Endodermal cell (in vitro differentiated cells): ENCODE measurements at regions not wholly inside any gene's neighbourhood (a gene's known extent, or its start where the extent isn't known, plus 50 kb on each side); places are given as distances from the start of the nearest gene placed in this dataset.

Experiments used
- DNase-seq: peaks from one replicate; pipeline ENCODE4 v3.0.0-alpha.2; 2017
- H3K27ac ChIP-seq: 2 replicates; pipeline ENCODE4 v1.5.1; 2013; ENCODE audit warnings: mild to moderate bottlenecking, low read depth, low read length, moderate library complexity
- H3K27me3 ChIP-seq: 2 replicates; pipeline ENCODE4 v1.6.1; 2013; ENCODE audit warnings: mild to moderate bottlenecking, low read length, moderate library complexity; ENCODE audit not compliant: insufficient read depth, control insufficient read depth, poor library complexity, severe bottlenecking
- H3K36me3 ChIP-seq: 2 replicates; pipeline ENCODE4 v1.7.0; 2013; ENCODE audit warnings: mild to moderate bottlenecking, low read length, moderate library complexity; ENCODE audit not compliant: control insufficient read depth, insufficient read depth
- H3K4me1 ChIP-seq: one replicate; pipeline ENCODE4 v1.7.0; 2013; ENCODE audit warnings: low read length; ENCODE audit not compliant: control insufficient read depth, insufficient read depth
- H3K4me3 ChIP-seq: 2 replicates; pipeline ENCODE4 v1.5.1; 2013; ENCODE audit warnings: mild to moderate bottlenecking, low read length, moderate library complexity
- H3K9ac ChIP-seq: 2 replicates; pipeline ENCODE4 v1.6.1; 2013; ENCODE audit warnings: mild to moderate bottlenecking, low read length, moderate library complexity; ENCODE audit not compliant: poor library complexity, severe bottlenecking; ENCODE audit errors: extremely low read depth
- H3K9me3 ChIP-seq: 2 replicates; pipeline ENCODE4 v1.6.1; 2013; ENCODE audit warnings: mild to moderate bottlenecking, low read length, moderate library complexity; ENCODE audit not compliant: control insufficient read depth
- H3K27ac Mint-ChIP-seq: 2 replicates; pipeline ENCODE4 v1.8.0; 2020; ENCODE audit warnings: mixed read lengths
- H3K27me3 Mint-ChIP-seq: 2 replicates; pipeline ENCODE4 v1.8.0; 2021; ENCODE audit warnings: mild to moderate bottlenecking, mixed read lengths; ENCODE audit not compliant: insufficient read depth
- H3K36me3 Mint-ChIP-seq: 2 replicates; pipeline ENCODE4 v1.8.0; 2020; ENCODE audit warnings: low read depth, mixed read lengths
- H3K4me1 Mint-ChIP-seq: 2 replicates; pipeline ENCODE4 v1.8.0; 2020; ENCODE audit warnings: mixed read lengths
- H3K4me3 Mint-ChIP-seq: 2 replicates; pipeline ENCODE4 v1.8.0; 2020; ENCODE audit warnings: mild to moderate bottlenecking, moderate library complexity, mixed read lengths
- H3K9me3 Mint-ChIP-seq: 2 replicates; pipeline ENCODE4 v1.8.0; 2020; ENCODE audit warnings: mild to moderate bottlenecking, mixed read lengths
- WGBS, 2 experiments: methylation state at CpG; one replicate each; pipeline versions ENCODE4 v1.1.5 to v1.1.7; 2013; ENCODE audit warnings: missing lambda C conversion rate in 2 of 2, mixed read lengths in 1 of 2; ENCODE audit not compliant: insufficient coverage in 1 of 2, insufficient read length in 1 of 2; 5-methylcytosine and 5-hydroxymethylcytosine counted together
- TF ChIP-seq, protein P1 (sequence below): fragments of 200-600 bp; sonication (generic); conservative IDR thresholded peaks from 2 replicates; pipeline ENCODE4 v1.5.0; 2021; ENCODE audit warnings: antibody characterized with exemption, mild to moderate bottlenecking

DNA sequence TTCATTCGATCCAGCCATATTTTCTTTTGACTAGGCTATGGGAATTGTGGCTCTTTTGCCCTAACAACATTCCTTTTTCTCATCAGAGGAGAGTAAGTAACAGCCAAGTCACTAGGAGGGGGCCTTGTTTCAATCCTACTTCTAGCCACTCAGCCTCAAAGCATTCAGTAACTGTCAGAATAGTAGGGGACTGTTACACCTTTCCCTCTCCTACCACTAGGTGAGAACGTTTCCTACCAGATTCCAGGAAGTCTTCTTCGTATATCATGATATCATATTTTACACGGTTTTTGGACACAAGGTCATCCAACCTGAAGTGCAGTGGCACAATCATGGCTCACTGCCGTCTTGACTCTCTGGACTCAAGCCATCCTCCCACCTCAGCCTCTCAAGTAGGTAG is 171.3 kb upstream of the CDH12 start:
- no peak for DNase-seq
- Histone ChIP-seq H3K4me3 (no peak overlapping the region), H3K27me3 (no peaks in the 10 kb centered on the region), H3K4me1 (no peaks in the 10 kb centered on the region), H3K36me3 (no peaks in the 10 kb centered on the region), H3K9ac (no peak overlapping the region), H3K9me3 (no peaks in the 10 kb centered on the region), H3K27ac (no peak overlapping the region)
- Mint-ChIP-seq H3K27ac (no peak overlapping the region), H3K9me3 (no peaks in the 10 kb centered on the region), H3K36me3 (no peaks in the 10 kb centered on the region), H3K4me1 (no peaks in the 10 kb centered on the region), H3K27me3 (no peaks in the 10 kb centered on the region), H3K4me3 (no peak overlapping the region)
- 60 to 83% methylated on average over 1 to 5 of the region's 5 CpGs for WGBS, 2 experiments
- TF ChIP-seq, protein P1, sequence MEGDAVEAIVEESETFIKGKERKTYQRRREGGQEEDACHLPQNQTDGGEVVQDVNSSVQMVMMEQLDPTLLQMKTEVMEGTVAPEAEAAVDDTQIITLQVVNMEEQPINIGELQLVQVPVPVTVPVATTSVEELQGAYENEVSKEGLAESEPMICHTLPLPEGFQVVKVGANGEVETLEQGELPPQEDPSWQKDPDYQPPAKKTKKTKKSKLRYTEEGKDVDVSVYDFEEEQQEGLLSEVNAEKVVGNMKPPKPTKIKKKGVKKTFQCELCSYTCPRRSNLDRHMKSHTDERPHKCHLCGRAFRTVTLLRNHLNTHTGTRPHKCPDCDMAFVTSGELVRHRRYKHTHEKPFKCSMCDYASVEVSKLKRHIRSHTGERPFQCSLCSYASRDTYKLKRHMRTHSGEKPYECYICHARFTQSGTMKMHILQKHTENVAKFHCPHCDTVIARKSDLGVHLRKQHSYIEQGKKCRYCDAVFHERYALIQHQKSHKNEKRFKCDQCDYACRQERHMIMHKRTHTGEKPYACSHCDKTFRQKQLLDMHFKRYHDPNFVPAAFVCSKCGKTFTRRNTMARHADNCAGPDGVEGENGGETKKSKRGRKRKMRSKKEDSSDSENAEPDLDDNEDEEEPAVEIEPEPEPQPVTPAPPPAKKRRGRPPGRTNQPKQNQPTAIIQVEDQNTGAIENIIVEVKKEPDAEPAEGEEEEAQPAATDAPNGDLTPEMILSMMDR: peak; percentile 58

DNA sequence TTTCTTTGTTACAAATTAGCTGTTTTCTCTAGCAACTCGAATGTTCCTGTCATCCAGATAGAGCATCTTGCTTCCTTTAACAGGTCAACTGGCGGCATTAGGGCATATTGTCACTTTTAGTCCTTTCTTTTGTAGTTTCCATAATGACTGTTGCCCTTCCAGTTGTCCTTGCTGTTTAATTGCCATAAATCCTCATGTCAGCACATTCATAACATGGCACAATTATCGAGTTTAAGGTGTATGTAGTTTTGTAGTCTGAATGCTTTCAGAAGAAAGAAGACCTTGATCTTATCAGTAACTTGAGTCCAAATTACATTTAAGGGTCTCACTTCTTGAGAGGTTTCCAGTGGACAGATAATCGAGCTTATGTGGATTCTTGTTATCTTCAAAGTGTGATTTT is 161.7 kb upstream of the CDH12 start:
- Mint-ChIP-seq H3K36me3 (no peaks in the 10 kb centered on the region), H3K27ac (no peak overlapping the region), H3K9me3 (no peaks in the 10 kb centered on the region), H3K4me3 (no peak overlapping the region), H3K27me3 (no peaks in the 10 kb centered on the region), H3K4me1 (no peaks in the 10 kb centered on the region)
- no peak overlapping the region for H3K4me3 ChIP-seq
- WGBS, 2 experiments: 91 to 92% methylated on average over 3 to 4 of the region's 4 CpGs
- no peaks in the 10 kb centered on the region for H3K9me3 ChIP-seq
- TF ChIP-seq, protein P1: no peak
- no peaks in the 10 kb centered on the region for H3K36me3 ChIP-seq
- H3K27ac ChIP-seq: no peak overlapping the region
- H3K9ac ChIP-seq: no peak overlapping the region
- H3K4me1 ChIP-seq: no peaks in the 10 kb centered on the region
- DNase-seq: no peak
- no peaks in the 10 kb centered on the region for H3K27me3 ChIP-seq

DNA sequence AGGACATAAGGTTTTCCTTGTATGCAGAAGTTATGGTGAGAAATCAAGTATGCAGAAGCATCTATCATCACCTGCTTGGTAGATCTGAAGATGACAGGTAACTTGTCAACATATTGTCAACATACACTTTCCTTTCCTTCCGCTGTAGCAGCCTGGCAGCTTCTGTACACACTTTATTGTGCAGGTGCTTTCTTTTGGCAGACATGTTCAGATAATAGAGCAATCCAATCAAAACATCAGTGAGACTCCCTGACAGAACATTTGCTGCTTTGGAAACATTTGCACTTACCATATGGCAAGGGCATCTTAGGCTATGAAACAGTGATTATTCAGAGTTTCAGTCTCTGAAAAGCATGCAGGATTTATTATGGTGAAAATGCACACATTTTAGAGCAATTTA is 161.1 kb upstream of the CDH12 start:
- Histone ChIP-seq H3K27me3 (no peaks in the 10 kb centered on the region), H3K9me3 (no peaks in the 10 kb centered on the region), H3K36me3 (no peaks in the 10 kb centered on the region), H3K9ac (no peak overlapping the region), H3K4me1 (no peaks in the 10 kb centered on the region), H3K4me3 (no peak overlapping the region), H3K27ac (no peak overlapping the region)
- TF ChIP-seq, protein P1: no peak
- DNase-seq: no peak
- Mint-ChIP-seq H3K36me3 (no peaks in the 10 kb centered on the region), H3K27ac (no peak overlapping the region), H3K4me1 (no peaks in the 10 kb centered on the region), H3K9me3 (no peaks in the 10 kb centered on the region), H3K27me3 (no peaks in the 10 kb centered on the region), H3K4me3 (no peak overlapping the region)
- 78 to 95% methylated on average over 1 of the region's 1 CpG for WGBS, 2 experiments
